ENCODE measurements at regions not wholly inside any gene's neighbourhood (a gene's known extent, or its start where the extent isn't known, plus 50 kb on each side); places are given as distances from the start of the nearest gene placed in this dataset.

DNA sequence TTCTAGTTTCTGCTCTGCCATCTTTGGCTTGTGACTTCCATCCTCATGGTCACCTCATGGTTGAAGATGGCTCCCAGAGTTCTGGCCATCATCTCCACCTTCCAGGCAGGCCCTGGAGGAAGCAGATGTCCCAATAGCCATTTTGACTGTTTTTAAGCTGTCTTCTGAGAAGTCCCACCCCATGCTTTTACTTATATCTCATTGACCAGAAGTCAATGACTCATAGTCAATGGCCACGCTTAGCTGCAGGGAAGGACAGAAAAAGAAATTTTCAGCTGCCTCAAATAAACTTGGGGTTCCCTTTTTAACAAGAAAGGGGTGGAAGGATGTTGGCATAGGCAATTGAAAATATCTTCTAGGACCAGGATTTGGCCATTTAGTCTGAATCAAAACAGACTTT lies 168.1 kb downstream of the AACS start:
- TF ChIP-seq CTCF (IDR thresholded peaks at IDR 0.05; ENCODE audit: low read depth, low read length, missing control alignments): no peak
- no peak overlapping the region for H3K4me3 ChIP-seq (replicated peaks; ENCODE audit: low read depth, low read length)
- no peak for DNase-seq (ENCODE audit: extremely low read depth, low read depth)

DNA sequence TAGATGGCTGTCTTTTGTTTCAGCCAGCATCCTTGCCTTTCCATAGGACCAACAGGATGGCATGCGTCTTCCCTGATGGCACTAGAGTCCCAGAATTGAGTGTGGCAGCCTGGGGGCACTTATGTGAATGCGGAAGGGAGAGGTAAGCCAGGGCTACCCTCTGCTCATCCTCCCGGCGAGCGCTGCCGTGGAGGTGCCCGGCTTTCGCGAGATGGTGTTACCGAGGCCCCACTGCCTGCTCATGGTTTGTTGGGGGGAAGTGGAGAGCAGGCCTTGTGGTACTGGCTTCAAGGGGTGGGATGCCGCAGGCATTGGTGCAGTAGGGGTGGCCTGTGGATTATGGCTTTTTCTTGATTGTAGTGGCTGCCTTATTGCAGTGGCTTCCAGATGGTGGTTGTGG lies 174.3 kb downstream of the AACS start:
- no peak for DNase-seq (ENCODE audit: extremely low read depth, low read depth)
- H3K4me3 ChIP-seq (replicated peaks; ENCODE audit: low read depth, low read length): no peak overlapping the region
- no peak for TF ChIP-seq CTCF (IDR thresholded peaks at IDR 0.05; ENCODE audit: low read depth, low read length, missing control alignments)

- no peak overlapping the region for H3K4me3 ChIP-seq (replicated peaks; ENCODE audit: low read depth, low read length)
- TF ChIP-seq CTCF (IDR thresholded peaks at IDR 0.05; ENCODE audit: low read depth, low read length, missing control alignments): no peak
- no peak for DNase-seq (ENCODE audit: extremely low read depth, low read depth)
Observed at GRCh38 chr12:125240717-125241116, 175.5 kb downstream of the AACS start.

DNA sequence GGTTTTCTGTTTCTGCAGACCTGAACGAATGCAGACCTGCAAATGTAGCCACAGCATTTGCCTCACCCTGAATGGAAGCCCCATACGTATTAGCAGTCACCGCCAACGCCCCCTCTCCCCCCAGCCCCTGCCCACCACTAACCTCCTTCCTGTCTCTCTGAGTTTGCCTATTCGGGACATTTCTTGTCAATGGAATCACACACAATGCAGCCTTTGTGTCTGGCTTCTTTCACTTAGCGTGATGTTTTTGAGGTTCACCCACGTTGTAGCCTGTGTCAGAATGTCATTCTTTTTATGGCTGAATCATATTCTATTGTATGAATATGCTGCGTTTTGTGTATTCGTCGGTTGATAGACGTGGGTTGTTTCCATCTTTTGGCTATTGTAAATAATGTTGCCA lies 178.6 kb downstream of the AACS start:
- H3K4me3 ChIP-seq (replicated peaks; ENCODE audit: low read depth, low read length): no peak overlapping the region
- no peak for DNase-seq (ENCODE audit: extremely low read depth, low read depth)

DNA sequence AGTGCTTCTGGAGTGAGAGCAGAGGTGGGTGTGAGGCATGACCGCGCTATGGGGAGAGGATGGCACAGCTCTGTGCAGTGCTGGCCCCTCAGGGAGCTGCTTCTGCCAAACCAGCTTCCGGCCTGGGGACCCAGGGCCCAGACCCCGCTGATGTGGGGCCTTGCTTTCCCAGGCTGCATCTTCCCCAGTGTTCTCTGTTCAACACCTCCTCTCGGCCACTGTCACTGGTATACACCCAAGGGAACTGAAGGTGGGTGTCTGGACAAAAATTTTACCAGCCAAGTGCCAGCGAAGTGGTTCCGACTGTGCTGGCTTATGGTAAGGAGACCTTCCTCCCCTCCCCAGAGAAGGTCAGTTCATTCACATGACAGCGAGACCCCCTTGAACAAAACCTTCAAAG lies 179.1 kb downstream of the AACS start:
- DNase-seq (ENCODE audit: extremely low read depth, low read depth): no peak
- H3K4me3 ChIP-seq (replicated peaks; ENCODE audit: low read depth, low read length): no peak overlapping the region
- TF ChIP-seq CTCF (IDR thresholded peaks at IDR 0.05; ENCODE audit: low read depth, low read length, missing control alignments): no peak

More for the DNA sequence above, 178.6 kb downstream of the AACS start:
- TF ChIP-seq CTCF (IDR thresholded peaks at IDR 0.05; ENCODE audit: low read depth, low read length, missing control alignments): no peak

GRCh38 chr12:125245581-125246557 lies 180.6 kb downstream of the AACS start:
- DNase-seq (ENCODE audit: extremely low read depth, low read depth): no peak
- TF ChIP-seq CTCF (IDR thresholded peaks at IDR 0.05; ENCODE audit: low read depth, low read length, missing control alignments): no peak
- no peak overlapping the region for H3K4me3 ChIP-seq (replicated peaks; ENCODE audit: low read depth, low read length)
